ENCODE measurements at regions not wholly inside any gene's neighbourhood (a gene's known extent, or its start where the extent isn't known, plus 50 kb on each side); places are given as distances from the start of the nearest gene placed in this dataset.
A peak's percentile ranks its signal among the peaks of the same experiment; 100 is the strongest.

- TF ChIP-seq HMGA2 (CRISPR knock-in tag; IDR thresholded peaks at IDR 0.05) (no peak), RORB (CRISPR knock-in tag; IDR thresholded peaks at IDR 0.05) (no peak)
Measured at GRCh38 chr5:97480313-97480712, 297.3 kb upstream of the RIOK2 start (continued).

- CTCF ChIA-PET = no interaction called here
- no peak for ATAC-seq
- no peaks in the 10 kb centered on the region for H3K9me3 Mint-ChIP-seq
- H3K4me3 Mint-ChIP-seq = no peak overlapping the region
- H3K27me3 Mint-ChIP-seq (ENCODE audit: low read depth) = no peaks in the 10 kb centered on the region
- H3K36me3 Mint-ChIP-seq = no peaks in the 10 kb centered on the region
- POLR2A ChIA-PET = no interaction called here
- no peak overlapping the region for H3K27ac Mint-ChIP-seq
- DNase-seq (ENCODE audit: low spot score) = no peak
- TF ChIP-seq E2F5 (CRISPR knock-in tag; IDR thresholded peaks at IDR 0.05) = no peak
- TF ChIP-seq EMX1 (CRISPR knock-in tag; IDR thresholded peaks at IDR 0.05) = no peak
- no peak for TF ChIP-seq GABPB1 (CRISPR knock-in tag; IDR thresholded peaks at IDR 0.05)
- TF ChIP-seq ZBTB43 (CRISPR knock-in tag; IDR thresholded peaks at IDR 0.05) = no peak
- no peak for TF ChIP-seq KAT7 (CRISPR knock-in tag; IDR thresholded peaks at IDR 0.05; ENCODE audit: borderline replicate concordance)
- no peak for TF ChIP-seq PRRX2 (CRISPR knock-in tag; IDR thresholded peaks at IDR 0.05)
- H3K4me1 Mint-ChIP-seq = no peaks in the 10 kb centered on the region
Measured at GRCh38 chr5:97488126-97488668, 305.1 kb upstream of the RIOK2 start.

- Mint-ChIP-seq H3K27ac (no peak overlapping the region), H3K4me3 (no peak overlapping the region), H3K27me3 (ENCODE audit: low read depth) (no peaks in the 10 kb centered on the region), H3K9me3 (no peaks in the 10 kb centered on the region), H3K36me3 (no peaks in the 10 kb centered on the region), H3K4me1 (no peaks in the 10 kb centered on the region)
- ChIA-PET POLR2A (no interaction called here), CTCF (no interaction called here)
- TF ChIP-seq CTCF (IDR thresholded peaks at IDR 0.05) (no peak), CDX4 (CRISPR knock-in tag; IDR thresholded peaks at IDR 0.05; ENCODE audit: borderline replicate concordance) (no peak), E2F1 (CRISPR knock-in tag; IDR thresholded peaks at IDR 0.05) (no peak), ELF4 (CRISPR knock-in tag; IDR thresholded peaks at IDR 0.05; ENCODE audit: low read depth) (no peak), ERG (CRISPR knock-in tag; IDR thresholded peaks at IDR 0.05) (no peak), ZNF281 (CRISPR knock-in tag; IDR thresholded peaks at IDR 0.05) (no peak), HMGA2 (CRISPR knock-in tag; IDR thresholded peaks at IDR 0.05) (no peak), TP53 (CRISPR knock-in tag; IDR thresholded peaks at IDR 0.05) (no peak), E2F4 (CRISPR knock-in tag; IDR thresholded peaks at IDR 0.05; ENCODE audit: borderline replicate concordance, low read depth) (no peak), ZNF232 (CRISPR knock-in tag; IDR thresholded peaks at IDR 0.05) (no peak), GABPB1 (CRISPR knock-in tag; IDR thresholded peaks at IDR 0.05) (no peak), ZNF219 (CRISPR knock-in tag; IDR thresholded peaks at IDR 0.05; ENCODE audit: borderline replicate concordance) (no peak)
- ATAC-seq (peak; percentile 63), DNase-seq (ENCODE audit: low spot score) (no peak)
Measured at GRCh38 chr5:97489010-97489840, 306.2 kb upstream of the RIOK2 start.

All from WTC11 (cell line).